ENCODE measurements at regions not wholly inside any gene's neighbourhood (a gene's known extent, or its start where the extent isn't known, plus 50 kb on each side); places are given as distances from the start of the nearest gene placed in this dataset.
A peak's percentile ranks its signal among the peaks of the same experiment; 100 is the strongest.
"Not testable (repeated sequence)": the region's sequence is repeated elsewhere in the genome, so short reads cannot be mapped to it uniquely, and the experiment has no call there.

DNA sequence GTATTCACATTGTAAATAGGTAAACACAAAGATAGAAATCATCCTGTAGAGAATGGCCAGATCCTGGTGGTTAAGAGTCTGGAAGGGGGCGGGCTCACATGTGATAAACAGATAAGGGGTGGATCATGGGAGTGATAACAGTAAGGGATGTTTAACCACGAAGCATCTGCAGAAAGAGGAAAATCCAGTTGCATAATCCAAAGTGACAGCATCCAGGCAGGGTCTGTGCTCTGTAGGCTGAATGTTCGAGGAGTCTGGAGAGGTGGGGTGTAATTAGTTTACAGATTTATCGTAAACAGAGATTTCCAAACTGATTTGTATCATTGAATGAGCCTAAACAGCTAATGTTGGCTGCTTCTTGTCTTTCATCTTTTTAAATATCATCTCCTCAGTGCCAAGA is 1009.8 kb upstream of the SLIT2 start:
- DNase-seq (ENCODE audit: low read depth in 2 of 2), result no peak

DNA sequence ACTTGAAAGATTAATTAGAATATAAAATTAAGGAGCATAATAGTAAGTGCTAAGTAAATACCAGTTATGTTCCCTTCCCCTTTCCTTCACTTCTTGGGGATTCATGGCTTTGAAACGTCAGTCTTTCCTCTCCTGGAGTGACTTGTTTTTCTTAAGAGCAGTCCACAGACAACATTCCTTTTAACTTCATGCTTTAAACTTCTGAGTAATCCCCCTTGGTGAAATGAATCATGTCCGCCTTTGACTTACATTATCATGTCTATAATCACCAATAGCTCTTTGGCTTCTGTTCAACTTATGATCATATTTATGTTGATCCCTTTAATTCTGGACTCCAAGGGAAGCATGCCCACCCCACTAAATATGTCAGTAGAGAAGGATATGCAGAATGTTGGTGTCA is 1012.1 kb upstream of the SLIT2 start:
- DNase-seq (ENCODE audit: low read depth in 2 of 2), result no peak

DNA sequence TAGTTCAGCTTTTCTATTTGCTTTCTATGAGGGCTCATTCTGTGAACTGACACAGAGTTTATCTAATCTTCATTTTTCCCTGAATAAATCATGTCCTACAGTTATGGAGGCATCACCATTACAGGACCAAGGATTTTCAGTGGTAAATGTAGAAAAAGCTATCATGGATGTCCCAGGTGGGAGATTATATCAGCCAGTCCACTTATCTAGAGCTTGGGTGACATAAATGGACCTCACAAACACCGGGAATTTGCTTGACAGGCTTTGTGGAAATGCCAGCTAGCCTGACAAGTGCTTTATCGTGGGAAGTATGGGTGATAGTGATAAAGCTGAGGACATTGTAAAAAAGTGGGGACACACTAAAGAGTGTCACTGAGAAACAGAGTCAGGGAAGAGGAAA is 1015.2 kb upstream of the SLIT2 start:
- DNase-seq (ENCODE audit: low read depth in 2 of 2), result no peak

DNA sequence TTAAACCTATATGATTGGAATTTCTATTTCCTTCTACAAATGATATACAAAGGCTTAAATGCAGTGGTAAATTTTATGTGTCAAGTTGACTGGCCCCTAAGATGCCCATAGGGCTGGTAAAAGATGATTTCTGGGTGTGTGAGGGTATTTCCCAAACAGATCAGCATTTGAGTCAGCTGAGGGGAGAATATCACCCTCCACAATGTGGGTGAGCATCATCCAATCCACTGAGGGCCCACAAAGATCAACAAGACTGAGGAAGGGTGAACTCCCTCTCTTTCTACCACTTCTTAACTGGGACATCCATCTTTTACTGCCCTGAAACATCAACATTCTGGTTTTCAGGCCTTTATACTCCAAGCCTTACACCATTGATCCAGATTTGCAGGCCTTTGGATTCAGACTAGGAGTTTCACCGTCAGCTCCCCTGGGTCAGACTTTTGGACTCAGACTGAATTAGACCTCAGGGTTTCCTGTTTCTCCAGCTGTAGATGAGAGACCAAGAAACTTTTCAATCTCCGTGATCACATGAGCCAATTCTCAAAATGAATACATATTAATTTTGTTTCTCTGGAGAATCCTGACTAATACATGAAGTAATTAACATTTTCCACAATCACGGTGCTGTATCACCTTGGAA is 1020.7 kb upstream of the SLIT2 start:
- DNase-seq (ENCODE audit: low read depth in 2 of 2), result no peak

DNA sequence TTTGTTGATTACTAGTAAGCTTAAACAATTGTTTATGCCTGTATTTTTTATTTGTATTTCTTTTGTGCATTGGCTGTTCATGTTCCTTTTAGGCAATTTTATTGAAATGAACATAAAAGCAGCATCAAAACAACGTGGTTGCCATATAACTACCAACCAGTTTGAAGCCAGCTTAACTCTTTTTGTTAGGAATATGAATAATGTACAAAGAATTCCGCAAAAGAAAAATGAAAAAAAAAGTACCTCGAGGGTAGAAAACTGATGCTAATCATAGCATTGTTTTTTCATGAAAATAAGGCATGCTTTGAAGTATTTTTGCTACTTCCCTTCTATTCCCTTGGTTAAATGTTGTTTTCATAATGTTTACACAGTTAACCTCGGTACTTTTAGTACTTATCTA is 1024.0 kb upstream of the SLIT2 start:
- no peak for DNase-seq (ENCODE audit: low read depth in 2 of 2)

DNA sequence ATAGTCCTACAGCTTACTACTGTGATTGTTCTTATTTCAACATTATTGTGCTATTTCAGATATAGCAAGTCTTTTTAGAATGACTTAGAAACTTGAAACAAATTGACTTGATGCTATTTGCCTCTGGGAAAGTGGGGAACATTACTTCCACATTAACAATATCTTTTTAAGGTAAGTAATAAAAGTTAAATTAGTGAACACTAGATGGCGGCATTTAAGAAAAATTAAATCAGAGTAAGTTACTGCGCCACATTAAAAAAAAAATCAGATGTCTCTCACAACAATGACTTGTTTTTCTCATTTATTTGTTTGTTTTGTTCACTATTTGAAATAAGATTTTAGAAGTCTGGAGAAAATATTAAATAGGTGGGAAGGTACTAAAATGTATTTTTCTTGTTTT is 1026.9 kb upstream of the SLIT2 start:
- DNase-seq (ENCODE audit: low read depth in 2 of 2), result peak; percentile 1 to 22

DNA sequence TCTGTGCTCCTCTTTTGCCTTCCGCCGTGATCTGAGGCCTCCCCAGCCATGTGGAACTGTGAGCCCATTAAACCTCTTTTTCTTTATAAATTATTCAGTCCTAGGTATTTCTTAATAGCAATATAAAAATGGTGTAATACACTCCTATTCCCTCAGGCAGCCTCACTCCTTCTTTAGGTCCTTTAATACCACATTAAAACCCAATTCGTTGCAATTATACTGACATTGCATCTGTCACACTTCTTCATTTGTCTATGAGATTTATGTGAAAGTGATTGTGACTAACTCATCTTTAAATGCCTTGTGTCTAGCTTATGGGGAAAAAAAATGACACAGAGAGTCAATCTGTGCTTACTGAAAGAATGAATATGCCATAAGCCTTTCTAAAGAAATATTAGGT is 1035.2 kb upstream of the SLIT2 start:
- DNase-seq (ENCODE audit: low read depth in 2 of 2), result no peak

DNA sequence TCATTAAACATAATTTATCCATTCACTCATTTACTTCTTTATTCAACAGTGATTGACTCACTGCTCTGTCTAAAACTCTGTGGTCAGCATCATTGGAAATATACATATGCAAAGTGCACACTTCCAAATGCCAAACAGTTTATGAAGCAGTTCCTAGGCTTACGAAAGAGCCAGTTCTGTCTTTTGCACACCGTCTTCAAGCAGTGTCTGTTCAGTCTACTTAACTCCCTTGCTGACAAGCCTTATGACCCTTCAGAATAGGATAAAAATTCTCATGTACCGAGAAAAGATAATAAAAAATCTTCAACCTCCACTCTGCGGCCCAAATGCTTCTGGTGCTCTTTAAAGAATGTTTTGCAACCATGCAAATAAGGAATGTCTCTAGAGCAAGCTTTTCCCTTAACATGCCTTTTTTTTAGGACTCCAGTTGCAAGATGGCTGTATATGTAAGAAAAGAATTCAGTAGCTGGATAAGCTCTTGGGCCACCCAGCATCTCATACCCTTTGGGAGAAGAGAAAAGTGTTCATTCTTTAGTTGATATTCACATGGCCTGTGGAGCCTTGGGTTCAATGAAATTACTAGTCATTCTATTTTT is 1037.0 kb upstream of the SLIT2 start:
- no peak for DNase-seq (ENCODE audit: low read depth in 2 of 2)

DNA sequence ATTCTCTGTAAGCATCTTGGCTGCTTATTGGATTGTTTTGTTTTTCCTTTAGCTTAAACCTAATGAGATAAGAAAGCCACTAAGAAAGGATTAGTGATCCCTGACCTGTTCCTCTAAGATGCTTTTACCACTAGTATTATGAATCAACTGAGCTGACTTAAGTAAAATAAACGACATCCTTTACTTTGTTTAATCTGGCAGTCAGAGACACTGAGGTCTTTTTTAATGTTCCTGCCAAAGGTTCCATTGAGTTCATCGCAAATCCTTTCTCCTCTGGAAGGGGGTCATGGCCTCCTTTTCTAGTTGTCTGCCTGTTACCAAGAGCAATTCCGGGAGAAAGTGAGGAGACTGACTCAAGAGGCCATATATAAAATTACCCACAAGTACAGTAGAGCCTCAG is 1038.3 kb upstream of the SLIT2 start:
- no peak for DNase-seq (ENCODE audit: low read depth in 2 of 2)

DNA sequence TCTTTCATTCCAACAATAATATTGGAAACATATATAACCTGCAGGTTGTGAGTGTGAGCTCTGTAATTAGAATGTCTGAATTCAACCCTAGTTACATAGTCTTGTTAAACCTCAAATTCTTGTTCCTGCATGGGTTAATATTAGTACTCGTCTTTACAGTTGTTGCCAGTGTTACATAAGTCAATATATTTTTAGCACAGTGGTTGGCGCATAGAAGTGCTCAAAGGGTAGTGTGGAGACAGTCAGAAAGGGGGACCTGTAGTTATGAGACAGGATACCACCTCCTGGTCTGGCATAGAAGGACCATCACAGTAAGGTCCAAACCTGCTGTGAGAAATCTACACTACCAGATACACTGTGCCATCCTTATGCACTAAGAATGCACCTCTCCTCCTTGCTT is 1045.9 kb upstream of the SLIT2 start:
- no peak for DNase-seq (ENCODE audit: low read depth in 2 of 2)

DNA sequence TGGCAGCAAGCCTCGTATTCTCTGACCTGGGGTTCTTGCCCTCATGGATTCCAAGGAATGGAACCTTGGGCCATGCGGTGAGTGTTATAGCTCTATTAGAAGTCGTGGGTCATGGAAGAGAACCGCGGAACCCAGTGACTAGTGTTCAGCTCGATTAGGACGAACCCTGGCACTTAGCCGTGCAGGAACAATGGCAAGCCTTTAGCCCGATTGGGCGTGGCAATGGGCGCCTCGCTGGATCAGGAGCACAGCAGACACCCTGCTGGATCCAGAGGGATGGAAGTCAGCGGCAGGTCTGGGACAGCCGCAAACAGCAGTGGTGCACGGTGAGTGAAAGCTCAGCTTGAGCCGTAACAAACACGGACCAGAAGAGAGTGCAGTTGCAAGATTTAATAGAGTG is 1053.9 kb upstream of the SLIT2 start:
- not testable (repeated sequence) for DNase-seq (ENCODE audit: low read depth in 2 of 2)

DNA sequence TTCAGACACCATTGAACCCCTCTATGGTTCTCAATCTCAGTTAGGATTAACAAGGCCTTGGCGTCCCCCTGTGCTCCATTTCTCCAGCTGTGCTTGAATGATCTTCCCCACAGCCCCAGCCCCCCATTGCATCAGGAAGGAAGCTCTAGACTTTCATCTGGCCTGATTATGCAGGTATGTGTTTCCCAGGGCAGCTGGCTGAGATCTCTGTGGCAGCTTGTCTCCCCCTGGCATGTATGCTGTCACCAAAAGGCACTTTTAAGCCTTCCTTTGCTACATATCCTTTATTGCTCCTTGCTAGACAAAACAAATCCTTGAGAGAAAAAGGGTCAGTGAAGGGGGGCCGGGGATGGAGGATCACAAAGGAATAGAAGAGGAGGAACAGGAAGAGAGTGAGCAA is 1056.0 kb upstream of the SLIT2 start:
- DNase-seq (ENCODE audit: low read depth in 2 of 2), result no peak

DNA sequence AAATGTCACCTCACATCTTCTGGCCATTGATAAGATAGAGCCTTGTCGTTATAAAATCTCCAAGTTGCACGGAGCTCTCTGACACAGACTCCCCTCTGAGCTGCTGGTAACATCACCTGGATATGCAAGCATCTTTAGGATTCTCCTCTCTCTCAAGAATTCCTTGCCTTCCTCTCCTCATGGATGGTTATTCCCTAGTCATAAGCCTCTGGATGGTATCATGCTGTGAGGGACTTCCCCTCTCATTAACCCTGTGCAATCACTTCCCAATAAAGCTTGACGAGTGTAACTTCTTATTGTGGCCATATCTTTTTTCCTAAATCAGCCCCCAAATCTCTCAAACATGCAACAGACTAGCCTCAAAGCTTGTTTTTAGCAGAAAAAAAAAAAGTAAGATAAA is 1057.0 kb upstream of the SLIT2 start:
- DNase-seq (ENCODE audit: low read depth in 2 of 2), result no peak

DNA sequence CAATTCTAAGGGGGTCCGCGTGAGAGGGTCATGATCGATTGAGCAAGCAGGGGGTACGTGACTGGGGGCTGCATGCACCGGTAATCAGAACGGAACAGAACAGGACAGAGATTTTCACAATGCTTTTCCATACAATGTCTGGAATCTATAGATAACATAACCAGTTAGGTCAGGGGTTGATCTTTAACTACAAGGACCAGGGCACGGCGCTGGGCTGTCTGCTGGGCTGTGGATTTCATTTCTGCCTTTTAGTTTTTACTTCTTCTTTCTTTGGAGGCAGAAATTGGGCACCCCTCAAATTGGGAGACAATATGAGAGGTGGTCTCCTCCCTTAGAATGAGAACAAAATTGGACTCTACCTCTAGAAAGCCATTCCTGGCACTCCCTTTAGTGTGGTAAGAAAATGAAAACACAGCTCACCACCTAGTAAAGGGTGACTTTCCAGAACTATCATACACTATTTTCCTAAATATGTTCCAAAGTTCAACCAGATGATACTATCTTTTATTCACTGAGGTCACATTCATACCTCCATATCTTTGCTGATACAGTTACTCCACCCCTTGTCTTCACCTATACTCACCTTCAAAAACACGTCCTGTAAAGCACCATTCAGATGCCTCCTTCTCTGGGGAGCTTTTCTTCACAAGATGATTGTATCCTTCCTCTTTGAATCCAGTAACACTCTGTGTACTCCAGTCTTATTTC is 1058.3 kb upstream of the SLIT2 start:
- no peak for DNase-seq (ENCODE audit: low read depth in 2 of 2)

DNA sequence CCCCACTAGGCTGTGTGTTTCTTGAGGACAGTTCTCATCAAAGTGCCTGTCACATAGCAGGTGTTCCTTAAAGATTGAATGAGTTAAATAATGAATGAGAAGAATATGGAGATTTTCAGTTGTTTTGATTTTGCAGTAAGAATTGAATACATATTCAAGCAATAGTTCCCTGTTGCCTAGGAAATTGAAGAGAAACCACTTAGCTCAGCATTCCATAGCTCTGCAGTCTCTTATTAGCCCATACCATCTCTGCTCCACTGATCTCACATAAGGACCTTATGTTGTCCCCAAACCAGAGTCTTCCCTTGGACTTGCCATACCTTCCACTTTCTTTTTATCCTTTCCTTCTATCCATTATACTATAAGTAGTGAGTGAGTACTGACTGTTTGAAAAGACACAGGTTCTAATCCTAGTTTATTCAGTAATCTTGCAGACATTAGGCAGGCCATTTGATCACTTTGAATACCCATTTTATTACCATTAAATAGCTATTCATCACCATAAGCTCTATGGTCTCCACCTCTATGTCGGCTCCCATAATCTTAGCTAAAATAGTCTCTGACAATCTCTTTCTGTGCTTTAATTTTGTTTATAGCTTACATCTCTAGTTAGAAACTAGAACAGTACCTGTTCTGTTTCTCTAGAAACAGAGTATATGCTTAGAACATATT is 1059.6 kb upstream of the SLIT2 start:
- no peak for DNase-seq (ENCODE audit: low read depth in 2 of 2)

DNA sequence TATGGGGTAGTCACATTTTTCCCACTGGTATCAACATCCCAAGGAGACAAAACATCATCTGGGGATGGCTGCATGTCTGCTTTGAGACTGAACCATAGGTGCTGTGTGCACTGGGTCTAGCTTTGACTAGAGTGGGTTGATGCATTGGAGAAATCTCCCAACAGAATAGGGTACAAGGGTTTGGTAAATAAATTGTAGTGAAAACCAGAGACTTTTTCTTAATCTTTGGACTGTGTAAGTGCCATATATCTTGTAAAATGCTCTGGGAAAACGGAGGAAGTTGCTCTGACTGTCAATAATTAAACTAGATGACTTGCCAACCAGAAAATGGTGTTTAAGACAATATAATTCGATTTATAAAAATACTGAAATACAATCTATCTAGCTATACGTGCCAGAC is 1064.0 kb upstream of the SLIT2 start:
- DNase-seq (ENCODE audit: low read depth in 2 of 2), result no peak

DNA sequence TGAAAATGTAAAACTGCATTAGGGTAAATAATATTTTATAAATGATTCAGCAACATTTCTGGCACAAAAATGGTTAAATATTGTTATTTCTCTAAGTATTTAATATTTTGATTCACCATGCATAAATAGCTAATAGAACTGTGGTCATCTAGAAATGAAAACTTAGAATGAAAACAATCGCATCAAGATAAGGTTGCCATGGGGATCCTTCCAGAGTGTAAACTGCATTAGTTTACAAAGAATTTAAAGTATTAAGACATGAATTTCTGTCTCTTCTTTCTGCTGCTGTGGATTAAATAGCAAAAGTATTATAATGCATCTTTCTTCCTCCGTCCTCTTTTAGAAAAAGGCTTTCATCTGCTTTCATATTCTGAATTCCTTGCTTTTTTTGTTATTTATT is 1064.6 kb upstream of the SLIT2 start:
- no peak for DNase-seq (ENCODE audit: low read depth in 2 of 2)

DNA sequence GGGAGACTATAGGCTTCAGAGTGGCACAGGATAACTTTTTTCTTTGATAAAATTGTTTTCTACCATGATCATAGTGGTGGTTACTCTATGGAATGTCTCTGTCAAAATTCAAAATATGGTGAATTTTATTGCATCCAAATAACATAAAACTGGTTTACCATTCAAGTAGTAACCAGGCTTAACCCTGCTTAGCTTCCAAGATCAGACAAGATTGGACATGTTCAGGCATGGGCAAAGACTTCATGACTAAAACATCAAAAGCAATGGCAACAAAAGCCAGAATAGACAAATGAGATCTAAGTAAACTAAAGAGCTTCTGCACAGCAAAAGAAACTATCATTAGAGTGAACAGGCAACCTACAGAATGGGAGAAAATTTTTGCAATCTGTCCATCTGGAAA is 1070.1 kb upstream of the SLIT2 start:
- not testable (repeated sequence) for DNase-seq (ENCODE audit: low read depth in 2 of 2)

DNA sequence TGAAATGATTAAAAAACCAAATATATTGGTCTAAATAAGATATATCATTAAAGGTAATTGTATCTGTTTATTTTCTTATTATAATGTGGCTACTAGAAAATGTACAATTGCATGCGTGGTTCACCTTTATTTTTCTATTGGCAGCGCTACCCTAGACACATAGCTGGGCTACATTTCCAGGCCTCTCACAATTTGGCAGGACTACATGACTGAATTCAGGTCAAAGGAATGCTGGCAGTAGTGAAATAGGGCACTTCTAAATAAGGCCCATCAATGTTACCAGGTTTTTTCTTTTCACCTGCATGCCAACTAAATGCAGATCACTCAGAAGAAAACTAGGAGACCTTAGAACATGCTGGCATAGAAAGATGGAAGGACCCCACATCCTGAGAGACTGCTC is 1072.9 kb upstream of the SLIT2 start:
- DNase-seq (ENCODE audit: low read depth in 2 of 2), result no peak

DNA sequence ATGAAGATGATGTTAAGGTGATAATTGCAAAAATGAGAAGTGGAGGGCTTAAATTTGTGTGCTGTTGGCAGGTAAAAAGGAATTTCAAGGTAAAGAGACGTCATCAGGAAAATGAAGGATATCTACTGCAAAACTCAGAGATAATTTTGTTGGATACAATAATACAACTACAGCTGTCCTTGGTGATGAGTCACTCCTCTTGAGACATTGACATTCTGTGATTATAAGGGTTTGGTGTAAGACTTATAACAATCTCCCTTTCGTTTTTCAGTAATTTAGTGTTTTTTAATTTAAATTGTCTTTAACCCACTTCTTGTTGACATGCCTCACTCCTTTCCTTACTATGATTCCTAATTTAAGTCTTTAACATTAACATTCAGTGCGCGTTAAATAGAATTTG is 1074.1 kb upstream of the SLIT2 start:
- no peak for DNase-seq (ENCODE audit: low read depth in 2 of 2)

DNA sequence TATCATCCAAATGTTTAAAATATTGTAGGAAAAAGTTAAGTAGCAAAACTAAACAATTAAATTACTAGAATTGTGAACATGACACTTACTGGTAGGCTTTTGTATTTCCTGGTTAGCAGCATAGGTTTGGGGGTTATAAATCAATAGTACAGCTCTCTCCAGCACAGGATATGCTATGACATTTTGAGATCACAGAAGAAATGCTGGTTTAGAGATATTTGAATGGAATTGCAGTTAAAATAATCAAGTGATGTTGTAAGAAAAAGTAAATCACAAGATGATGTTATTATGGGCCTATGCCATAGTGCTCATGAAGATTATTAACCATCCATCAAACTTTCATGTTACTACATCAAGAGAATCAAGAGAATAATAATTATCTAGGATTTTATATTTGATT is 1079.9 kb upstream of the SLIT2 start:
- DNase-seq (ENCODE audit: low read depth in 2 of 2), result no peak

DNA sequence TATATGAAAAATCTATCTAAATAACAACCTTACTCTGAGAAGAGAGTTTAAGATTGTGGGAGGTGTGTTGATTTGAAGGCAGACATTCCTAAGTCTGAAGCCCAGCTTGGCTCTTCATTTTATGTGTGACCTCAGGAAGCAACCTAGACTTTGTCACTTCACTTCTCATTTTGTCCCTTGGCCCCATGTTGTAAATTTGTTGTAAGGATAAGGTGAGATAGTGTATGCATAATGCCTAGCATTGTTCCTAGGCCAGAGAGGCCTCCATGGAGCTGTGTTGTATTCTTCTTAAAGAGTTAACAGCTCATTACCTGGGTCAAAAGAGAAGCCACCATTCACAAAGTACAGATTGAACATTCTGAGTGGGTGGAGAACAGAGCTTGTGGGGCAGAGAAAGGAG is 1084.4 kb upstream of the SLIT2 start:
- no peak for DNase-seq (ENCODE audit: low read depth in 2 of 2)

DNA sequence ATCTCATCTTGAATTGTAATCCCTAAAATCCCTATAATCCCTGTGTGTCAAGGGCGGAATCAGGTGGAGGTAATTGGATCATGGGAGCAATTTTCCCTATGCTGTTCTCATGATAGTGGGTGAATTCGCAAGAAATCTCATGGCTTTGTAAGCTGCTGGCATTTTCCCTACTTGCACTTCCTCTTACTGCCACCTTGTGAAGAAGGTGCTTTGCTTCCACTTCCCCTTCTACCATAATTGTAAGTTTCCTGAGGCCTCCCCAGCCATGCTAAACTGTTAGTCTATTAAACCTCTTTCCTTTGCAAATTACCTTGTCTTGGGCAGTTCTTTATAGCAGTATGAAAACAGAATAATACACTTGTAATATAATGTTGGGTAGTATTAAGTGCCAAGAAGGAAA is 1087.4 kb upstream of the SLIT2 start:
- DNase-seq (ENCODE audit: low read depth in 2 of 2), result no peak

Data from dermis microvascular lymphatic vessel endothelial cell (primary cell).